ENCODE measurements at regions not wholly inside any gene's neighbourhood (a gene's known extent, or its start where the extent isn't known, plus 50 kb on each side); places are given as distances from the start of the nearest gene placed in this dataset.

GRCh38 chr10:80966326-80966986 is 428.8 kb downstream of the SH2D4B start:
- TF ChIP-seq CTCF (IDR thresholded peaks at IDR 0.05), result no peak
- TF ChIP-seq EP300 (IDR thresholded peaks at IDR 0.05), result no peak
- no peak for TF ChIP-seq POLR2A (IDR thresholded peaks at IDR 0.05)
